GM18502 (cell line): ENCODE measurements at regions not wholly inside any gene's neighbourhood (a gene's known extent, or its start where the extent isn't known, plus 50 kb on each side); places are given as distances from the start of the nearest gene placed in this dataset.

ENCODE experiments used
- ATAC-seq: cut with Tn5 transposase; IDR thresholded peaks from one replicate; pipeline ENCODE4 v1.9.1; 2021; ENCODE audit warnings: mild to moderate bottlenecking; ENCODE audit not compliant: unreplicated experiment, poor library complexity

GRCh38 chr3:72572489-72573007 lies 275.7 kb downstream of the SHQ1 start:
- no peak for ATAC-seq

- no peak for ATAC-seq
These were observed 276.6 kb downstream of the SHQ1 start for GRCh38 chr3:72571638-72572114.

GRCh38 chr3:72571052-72571451 lies 277.2 kb downstream of the SHQ1 start:
- ATAC-seq, result no peak

- ATAC-seq, result no peak
These were observed 278.3 kb downstream of the SHQ1 start for GRCh38 chr3:72569754-72570440.

- ATAC-seq, result no peak
These were observed 280.2 kb downstream of the SHQ1 start for GRCh38 chr3:72568083-72568482.

- no peak for ATAC-seq
These were observed 280.8 kb downstream of the SHQ1 start for GRCh38 chr3:72567474-72567873.

- no peak for ATAC-seq
These were observed 282.7 kb downstream of the SHQ1 start for GRCh38 chr3:72565593-72565992.

GRCh38 chr3:72563690-72564370 lies 284.4 kb downstream of the SHQ1 start:
- no peak for ATAC-seq

- ATAC-seq, result no peak
These were observed 287.2 kb downstream of the SHQ1 start for GRCh38 chr3:72560846-72561675.

GRCh38 chr3:72559385-72559784 lies 288.9 kb downstream of the SHQ1 start:
- no peak for ATAC-seq

- ATAC-seq, result no peak
These were observed 290.2 kb downstream of the SHQ1 start for GRCh38 chr3:72558001-72558400.

GRCh38 chr3:72555714-72556113 lies 292.5 kb downstream of the SHQ1 start:
- ATAC-seq, result no peak

GRCh38 chr3:72554689-72555088 lies 293.6 kb downstream of the SHQ1 start:
- ATAC-seq, result no peak

- no peak for ATAC-seq
These were observed 294.9 kb downstream of the SHQ1 start for GRCh38 chr3:72553298-72553697.

- no peak for ATAC-seq
These were observed 297.5 kb downstream of the SHQ1 start for GRCh38 chr3:72550582-72551262.

GRCh38 chr3:72549761-72550581 lies 298.3 kb downstream of the SHQ1 start:
- ATAC-seq, result no peak

- no peak for ATAC-seq
These were observed 299.3 kb downstream of the SHQ1 start for GRCh38 chr3:72548981-72549380.

GRCh38 chr3:72548461-72548860 lies 299.8 kb downstream of the SHQ1 start:
- no peak for ATAC-seq

GRCh38 chr3:72547183-72547582 lies 301.1 kb downstream of the SHQ1 start:
- ATAC-seq, result no peak
